ENCODE measurements at regions not wholly inside any gene's neighbourhood (a gene's known extent, or its start where the extent isn't known, plus 50 kb on each side); places are given as distances from the start of the nearest gene placed in this dataset.

- no peak for DNase-seq (ENCODE audit: low read depth)
- TF ChIP-seq CTCF (conservative IDR thresholded peaks at IDR 0.05; ENCODE audit: low read depth, low read length): no peak
- H3K4me3 ChIP-seq (ENCODE audit: low read depth, low read length): no peak overlapping the region
Measured at GRCh38 chr2:220151341-220151740, 523.9 kb downstream of the SLC4A3 start.

- no peak for DNase-seq (ENCODE audit: low read depth)
- H3K4me3 ChIP-seq (ENCODE audit: low read depth, low read length): no peak overlapping the region
- no peak for TF ChIP-seq CTCF (conservative IDR thresholded peaks at IDR 0.05; ENCODE audit: low read depth, low read length)
Measured at GRCh38 chr2:220152281-220152935, 525.0 kb downstream of the SLC4A3 start.

GRCh38 chr2:220153118-220153517, 525.7 kb downstream of the SLC4A3 start:
- DNase-seq (ENCODE audit: low read depth): no peak
- no peak overlapping the region for H3K4me3 ChIP-seq (ENCODE audit: low read depth, low read length)
- no peak for TF ChIP-seq CTCF (conservative IDR thresholded peaks at IDR 0.05; ENCODE audit: low read depth, low read length)

- peak; percentile 51 for TF ChIP-seq CTCF (conservative IDR thresholded peaks at IDR 0.05; ENCODE audit: low read depth, low read length)
- no peak overlapping the region for H3K4me3 ChIP-seq (ENCODE audit: low read depth, low read length)
- no peak for DNase-seq (ENCODE audit: low read depth)
Measured at GRCh38 chr2:220154304-220154703, 526.9 kb downstream of the SLC4A3 start.

GRCh38 chr2:220157312-220157711, 529.9 kb downstream of the SLC4A3 start:
- no peak for DNase-seq (ENCODE audit: low read depth)
- TF ChIP-seq CTCF (conservative IDR thresholded peaks at IDR 0.05; ENCODE audit: low read depth, low read length): no peak
- no peak overlapping the region for H3K4me3 ChIP-seq (ENCODE audit: low read depth, low read length)

GRCh38 chr2:220159738-220160137, 532.3 kb downstream of the SLC4A3 start:
- no peak overlapping the region for H3K4me3 ChIP-seq (ENCODE audit: low read depth, low read length)
- TF ChIP-seq CTCF (conservative IDR thresholded peaks at IDR 0.05; ENCODE audit: low read depth, low read length): no peak
- no peak for DNase-seq (ENCODE audit: low read depth)

GRCh38 chr2:220162320-220162719, 534.9 kb downstream of the SLC4A3 start:
- no peak for TF ChIP-seq CTCF (conservative IDR thresholded peaks at IDR 0.05; ENCODE audit: low read depth, low read length)
- peak; percentile 36 for DNase-seq (ENCODE audit: low read depth)
- no peak overlapping the region for H3K4me3 ChIP-seq (ENCODE audit: low read depth, low read length)

All from choroid plexus epithelial cell (primary cell).